Pulmonary artery endothelial cell (primary cell): ENCODE measurements at regions not wholly inside any gene's neighbourhood (a gene's known extent, or its start where the extent isn't known, plus 50 kb on each side); places are given as distances from the start of the nearest gene placed in this dataset.
A peak's percentile ranks its signal among the peaks of the same experiment; 100 is the strongest.
"Not testable (repeated sequence)": the region's sequence is repeated elsewhere in the genome, so short reads cannot be mapped to it uniquely, and the experiment has no call there.

Source experiments
- DNase-seq: peaks from one replicate; pipeline ENCODE4 v3.0.0-alpha.2; 2011; ENCODE audit warnings: low read depth, low spot score

- DNase-seq, result no peak
Observed at GRCh38 chr5:17081142-17081541, 136.3 kb upstream of the BASP1 start.

- DNase-seq, result not testable (repeated sequence)
Observed at GRCh38 chr5:17083276-17083675, 134.2 kb upstream of the BASP1 start.

- no peak for DNase-seq
Observed at GRCh38 chr5:17087035-17087434, 130.4 kb upstream of the BASP1 start.

- DNase-seq, result no peak
Observed at GRCh38 chr5:17088051-17088450, 129.4 kb upstream of the BASP1 start.

- DNase-seq, result no peak
Observed at GRCh38 chr5:17089001-17089400, 128.4 kb upstream of the BASP1 start.

GRCh38 chr5:17089690-17090089 lies 127.7 kb upstream of the BASP1 start:
- no peak for DNase-seq

- no peak for DNase-seq
Observed at GRCh38 chr5:17090839-17091238, 126.6 kb upstream of the BASP1 start.

GRCh38 chr5:17094830-17095229 lies 122.6 kb upstream of the BASP1 start:
- DNase-seq, result no peak

- DNase-seq, result no peak
Observed at GRCh38 chr5:17096952-17097695, 120.3 kb upstream of the BASP1 start.

- no peak for DNase-seq
Observed at GRCh38 chr5:17099946-17100345, 117.5 kb upstream of the BASP1 start.

- no peak for DNase-seq
Observed at GRCh38 chr5:17103461-17103860, 114.0 kb upstream of the BASP1 start.

GRCh38 chr5:17105744-17106418 lies 111.5 kb upstream of the BASP1 start:
- peak; percentile 62 for DNase-seq

- no peak for DNase-seq
Observed at GRCh38 chr5:17106521-17106920, 110.9 kb upstream of the BASP1 start.

- not testable (repeated sequence) for DNase-seq
Observed at GRCh38 chr5:17112091-17112716, 105.2 kb upstream of the BASP1 start.

GRCh38 chr5:17113174-17113958 lies 104.1 kb upstream of the BASP1 start:
- no peak for DNase-seq

GRCh38 chr5:17114233-17114632 lies 103.2 kb upstream of the BASP1 start:
- DNase-seq, result no peak

- no peak for DNase-seq
Observed at GRCh38 chr5:17114715-17115599, 102.5 kb upstream of the BASP1 start.

GRCh38 chr5:17115855-17116254 lies 101.6 kb upstream of the BASP1 start:
- no peak for DNase-seq

- peak; percentile 98 for DNase-seq
Observed at GRCh38 chr5:17118631-17119030, 98.8 kb upstream of the BASP1 start.

GRCh38 chr5:17120209-17120608 lies 97.2 kb upstream of the BASP1 start:
- no peak for DNase-seq

GRCh38 chr5:17121776-17122175 lies 95.7 kb upstream of the BASP1 start:
- no peak for DNase-seq
